ENCODE measurements at regions not wholly inside any gene's neighbourhood (a gene's known extent, or its start where the extent isn't known, plus 50 kb on each side); places are given as distances from the start of the nearest gene placed in this dataset.

DNA sequence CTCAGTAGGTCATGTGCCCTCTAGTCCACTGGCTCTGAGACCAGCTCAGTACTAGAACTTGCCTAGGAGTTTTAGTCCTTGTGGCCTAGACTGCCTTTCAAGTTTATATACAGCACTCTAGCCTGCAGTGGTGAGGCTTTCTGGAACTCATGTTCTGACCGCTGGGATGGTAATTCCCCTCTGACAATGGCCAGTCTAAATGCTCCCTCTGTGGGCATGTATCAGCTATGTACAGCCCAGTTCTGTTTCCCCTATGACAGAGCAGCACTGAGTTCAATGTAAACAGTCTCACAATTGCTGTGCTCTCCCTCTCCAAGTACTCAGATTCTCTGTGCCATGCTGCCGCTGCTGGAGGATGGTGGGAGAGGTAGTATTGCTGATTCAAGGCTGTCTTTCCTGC is 68.6 kb upstream of the SLC27A6 start:
- ATAC-seq (no peak), DNase-seq (no peak)
- 91% methylated on average over 2 of the region's 2 CpGs for WGBS
- Histone ChIP-seq H3K4me3 (ENCODE audit: low read length) (no peak overlapping the region), H3K4me1 (ENCODE audit: control insufficient read depth, insufficient read depth, low read length) (no peaks in the 10 kb centered on the region), H3K27me3 (ENCODE audit: control insufficient read depth, insufficient read depth) (no peaks in the 10 kb centered on the region), H3K27ac (ENCODE audit: low read length) (no peak overlapping the region), H3K9me3 (ENCODE audit: control insufficient read depth, low read length) (no peaks in the 10 kb centered on the region)
- intact Hi-C loops (cut with DNase I): no loop called here

DNA sequence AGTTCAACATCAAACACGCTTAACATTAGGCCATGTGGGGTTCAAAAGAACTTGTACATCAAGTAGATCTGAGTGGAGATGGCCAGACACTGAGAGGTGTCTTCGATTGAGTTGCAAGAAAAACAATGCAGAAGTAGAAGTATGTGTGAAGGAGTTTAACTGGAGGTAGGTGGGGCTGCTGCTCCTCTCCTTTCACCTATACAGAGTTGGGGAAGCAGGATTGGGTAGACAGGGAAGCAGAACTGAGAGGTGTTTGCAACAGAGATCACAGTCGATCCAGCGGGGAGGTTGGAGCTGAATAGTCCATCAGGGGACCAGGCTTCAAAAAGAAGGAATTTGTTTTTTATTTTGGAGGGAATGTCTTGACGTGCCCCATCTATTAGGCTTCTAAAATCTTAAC is 61.7 kb upstream of the SLC27A6 start:
- no peak overlapping the region for H3K27ac ChIP-seq (ENCODE audit: low read length)
- no peaks in the 10 kb centered on the region for H3K27me3 ChIP-seq (ENCODE audit: control insufficient read depth, insufficient read depth)
- DNase-seq (no peak), ATAC-seq (no peak)
- 82% methylated on average over 5 of the region's 5 CpGs for WGBS
- no peaks in the 10 kb centered on the region for H3K9me3 ChIP-seq (ENCODE audit: control insufficient read depth, low read length)
- intact Hi-C loops (cut with DNase I): no loop called here
- no peaks in the 10 kb centered on the region for H3K4me1 ChIP-seq (ENCODE audit: control insufficient read depth, insufficient read depth, low read length)
- H3K4me3 ChIP-seq (ENCODE audit: low read length): no peak overlapping the region

DNA sequence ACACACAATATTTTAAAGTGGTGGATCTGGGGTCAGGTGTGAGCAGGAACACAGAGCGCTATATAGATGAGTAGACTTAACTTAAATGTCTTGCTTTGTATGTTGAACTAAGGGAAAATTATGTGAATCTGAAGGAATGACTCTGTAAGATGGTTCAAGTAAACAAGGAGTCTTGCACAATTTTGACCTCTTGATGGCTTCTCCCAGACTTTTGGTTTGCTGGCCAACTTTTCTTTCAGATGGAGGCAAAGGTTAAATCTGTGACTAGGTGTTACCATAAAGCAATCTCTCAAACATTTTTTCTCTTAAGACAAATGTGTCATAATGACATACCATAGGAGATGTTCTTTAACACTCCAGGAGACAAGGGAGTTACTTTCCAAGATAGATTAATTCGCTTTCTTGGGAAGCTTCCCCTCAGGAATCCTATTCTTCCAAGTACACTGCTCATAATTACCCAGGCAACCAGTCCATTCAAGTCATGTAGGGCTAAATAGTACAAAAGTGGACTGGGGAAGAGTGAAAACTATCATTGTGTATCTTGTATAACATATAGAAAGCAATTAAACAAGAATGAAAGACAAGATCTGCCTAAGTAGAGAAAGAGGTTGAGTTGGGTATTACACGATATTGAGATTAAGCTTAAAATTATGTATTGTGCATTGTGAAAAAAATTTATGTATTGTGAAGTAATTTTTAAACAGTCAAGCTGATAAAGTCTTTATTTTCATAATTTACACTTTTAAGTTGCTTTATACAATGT is 60.3 kb upstream of the SLC27A6 start:
- Histone ChIP-seq H3K4me3 (ENCODE audit: low read length) (no peak overlapping the region), H3K9me3 (ENCODE audit: control insufficient read depth, low read length) (no peaks in the 10 kb centered on the region), H3K27ac (ENCODE audit: low read length) (no peak overlapping the region), H3K27me3 (ENCODE audit: control insufficient read depth, insufficient read depth) (no peaks in the 10 kb centered on the region), H3K4me1 (ENCODE audit: control insufficient read depth, insufficient read depth, low read length) (no peaks in the 10 kb centered on the region)
- WGBS: 64% methylated on average over 3 of the region's 3 CpGs
- intact Hi-C loops (cut with DNase I): no loop called here
- ATAC-seq: no peak
- DNase-seq: no peak

DNA sequence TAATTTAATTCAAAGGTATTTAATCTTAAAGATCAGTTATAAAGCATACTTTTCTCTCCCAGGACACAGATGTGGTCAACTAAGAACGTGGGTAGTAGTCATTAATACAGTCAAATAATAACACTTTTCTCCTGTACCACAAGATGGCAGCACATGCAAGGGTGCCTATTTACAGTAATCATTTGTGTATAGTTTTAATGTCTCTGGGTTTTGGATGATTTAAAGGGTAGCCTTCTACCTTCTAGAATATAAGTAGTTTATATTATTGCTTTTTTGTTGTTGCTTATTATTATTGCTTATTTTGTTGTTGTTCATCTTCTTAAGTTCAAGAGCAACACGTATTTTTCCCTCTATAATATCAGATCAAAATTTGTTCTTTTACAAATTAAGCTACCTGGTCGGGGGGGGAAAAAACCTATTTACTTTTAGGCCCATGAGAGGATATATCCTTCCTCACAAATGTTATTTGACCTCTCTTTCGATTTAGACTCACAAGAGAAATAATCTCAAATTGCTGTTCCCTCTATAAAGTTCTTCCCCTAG is 59.6 kb upstream of the SLC27A6 start:
- no peak for DNase-seq
- Histone ChIP-seq H3K27ac (ENCODE audit: low read length) (no peak overlapping the region), H3K4me3 (ENCODE audit: low read length) (no peak overlapping the region), H3K4me1 (ENCODE audit: control insufficient read depth, insufficient read depth, low read length) (no peaks in the 10 kb centered on the region), H3K9me3 (ENCODE audit: control insufficient read depth, low read length) (no peaks in the 10 kb centered on the region), H3K27me3 (ENCODE audit: control insufficient read depth, insufficient read depth) (no peaks in the 10 kb centered on the region)
- WGBS: 35% methylated on average over 4 of the region's 4 CpGs
- peak; percentile 69 to 79 for ATAC-seq
- intact Hi-C loops (cut with DNase I): no loop called here

DNA sequence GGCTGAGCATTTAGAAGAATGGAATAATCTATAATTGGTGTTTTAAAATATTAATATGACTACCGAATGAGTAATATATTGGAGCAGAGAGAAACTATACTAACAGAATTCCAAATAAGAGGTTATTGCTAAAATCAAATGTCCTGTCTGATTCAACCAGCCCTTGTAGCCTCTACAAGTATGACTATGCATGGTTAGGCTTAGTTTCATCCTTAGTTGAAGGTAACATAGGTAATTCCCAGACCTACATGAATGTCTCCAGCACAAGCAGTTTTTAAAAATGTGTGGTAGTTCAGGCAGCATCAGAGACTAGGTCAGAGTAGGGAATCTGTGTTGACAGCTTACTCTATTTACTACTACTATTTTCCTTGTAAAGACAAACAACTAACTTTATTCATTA is 51.7 kb upstream of the SLC27A6 start:
- no peaks in the 10 kb centered on the region for H3K27me3 ChIP-seq (ENCODE audit: control insufficient read depth, insufficient read depth)
- DNase-seq: no peak
- H3K9me3 ChIP-seq (ENCODE audit: control insufficient read depth, low read length): no peaks in the 10 kb centered on the region
- no peaks in the 10 kb centered on the region for H3K4me1 ChIP-seq (ENCODE audit: control insufficient read depth, insufficient read depth, low read length)
- no peak for ATAC-seq
- WGBS: 93% methylated on average over 1 of the region's 1 CpG
- no peak overlapping the region for H3K4me3 ChIP-seq (ENCODE audit: low read length)
- H3K27ac ChIP-seq (ENCODE audit: low read length): no peak overlapping the region
- intact Hi-C loops (cut with DNase I): no loop called here
